Upper lobe of left lung (tissue), 4 donors: ENCODE measurements at regions not wholly inside any gene's neighbourhood (a gene's known extent, or its start where the extent isn't known, plus 50 kb on each side); places are given as distances from the start of the nearest gene placed in this dataset.

Experiments used
- CTCF ChIP-seq, 6 experiments: fragments of 450-650 bp in 4 of 6; fragments of 200-600 bp in 2 of 6; sonication (generic) in 2 of 6; IDR thresholded peaks; one replicate each; pipeline ENCODE4 v1.5.1; 2016 to 2019; ENCODE audit warnings: antibody characterized with exemption in 6 of 6
- EP300 ChIP-seq, 4 donors: sonication (generic); formaldehyde crosslinking; IDR thresholded peaks; one replicate each; pipeline ENCODE4 v1.5.1; 2017; ENCODE audit warnings: antibody characterized with exemption in 4 of 4, control low read depth in 2 of 4
- POLR2A ChIP-seq, 4 donors: fragments of 450-650 bp; IDR thresholded peaks; one replicate each; pipeline ENCODE4 v1.5.1; 2016 to 2017; ENCODE audit warnings: antibody characterized with exemption in 4 of 4, mild to moderate bottlenecking in 2 of 4
- POLR2AphosphoS5 ChIP-seq, 2 donors: sonication (generic); formaldehyde crosslinking; IDR thresholded peaks; one replicate each; pipeline ENCODE4 v1.5.1; 2017; ENCODE audit warnings: antibody characterized with exemption in 2 of 2

GRCh38 chr20:11689262-11689661 lies 228.4 kb upstream of the BTBD3 start:
- TF ChIP-seq CTCF (IDR thresholded peaks at IDR 0.05): no peak
- TF ChIP-seq EP300 (IDR thresholded peaks at IDR 0.05): no peak
- TF ChIP-seq POLR2A (IDR thresholded peaks at IDR 0.05): no peak
- TF ChIP-seq POLR2AphosphoS5 (IDR thresholded peaks at IDR 0.05): no peak
